Activated naive CD4-positive, alpha-beta T cell treated with anti-CD3 and anti-CD28 coated beads for 36 hours (primary cell): ENCODE measurements at regions not wholly inside any gene's neighbourhood (a gene's known extent, or its start where the extent isn't known, plus 50 kb on each side); places are given as distances from the start of the nearest gene placed in this dataset.
"Not testable (repeated sequence)": the region's sequence is repeated elsewhere in the genome, so short reads cannot be mapped to it uniquely, and the experiment has no call there.

Experiments
- CTCF ChIA-PET: fragments of 350-600 bp; sonication (Branson Sonifier 250); formaldehyde crosslinking; loops from one replicate; lab custom pipeline; 2021; ENCODE audit warnings: antibody characterized with exemption; lab: Charles Lee
- DNase-seq: peaks from one replicate; pipeline ENCODE4 v3.0.0-alpha.2; 2020
- H3K27ac Mint-ChIP-seq: one replicate; pipeline ENCODE4 v1.8.0; 2021; ENCODE audit warnings: mild to moderate bottlenecking, mixed read lengths
- H3K27me3 Mint-ChIP-seq: one replicate; pipeline ENCODE4 v1.8.0; 2021; ENCODE audit warnings: low read depth, mixed read lengths
- H3K36me3 Mint-ChIP-seq: one replicate; pipeline ENCODE4 v1.8.0; 2021; ENCODE audit warnings: low read depth, mixed read lengths
- H3K4me1 Mint-ChIP-seq: one replicate; pipeline ENCODE4 v1.8.0; 2021; ENCODE audit warnings: low read depth, mixed read lengths
- H3K4me3 Mint-ChIP-seq: one replicate; pipeline ENCODE4 v1.8.0; 2021; ENCODE audit warnings: mild to moderate bottlenecking, moderate library complexity, mixed read lengths
- H3K9me3 Mint-ChIP-seq: one replicate; pipeline ENCODE4 v1.8.0; 2021; ENCODE audit warnings: mixed read lengths
- intact Hi-C: fragments of 100-400 bp; cut with micrococcal nuclease; formaldehyde crosslinking; loops from one replicate; pipeline ENCODE4 v1.15.1; 2023

- intact Hi-C loops, H3K4me1 Mint-ChIP-seq, H3K27me3 Mint-ChIP-seq, H3K4me3 Mint-ChIP-seq, DNase-seq, H3K9me3 Mint-ChIP-seq, H3K27ac Mint-ChIP-seq, H3K36me3 Mint-ChIP-seq, CTCF ChIA-PET: not testable (repeated sequence)
Observed at GRCh38 chr10:114720023-114720422, 61.9 kb upstream of the ABLIM1 start.

GRCh38 chr10:114720685-114721278, 62.7 kb upstream of the ABLIM1 start:
- CTCF ChIA-PET: interaction anchor here (0.5 to 0.7 kb wide), 2 partner anchors 155 to 1030 kb away, joined by 3 read pairs; no protein-coding TSS in a partner anchor
- H3K4me3 Mint-ChIP-seq: no peak overlapping the region
- DNase-seq: no peak
- peaks cover 3% of the 10 kb centered on the region for H3K27me3 Mint-ChIP-seq
- intact Hi-C loops: no loop called here
- H3K27ac Mint-ChIP-seq: no peak overlapping the region
- no peaks in the 10 kb centered on the region for H3K9me3 Mint-ChIP-seq
- H3K4me1 Mint-ChIP-seq: no peaks in the 10 kb centered on the region
- H3K36me3 Mint-ChIP-seq: no peaks in the 10 kb centered on the region

GRCh38 chr10:114722136-114722535, 64.1 kb upstream of the ABLIM1 start:
- H3K27me3 Mint-ChIP-seq, CTCF ChIA-PET, H3K4me1 Mint-ChIP-seq, H3K9me3 Mint-ChIP-seq, H3K4me3 Mint-ChIP-seq, intact Hi-C loops, DNase-seq, H3K27ac Mint-ChIP-seq, H3K36me3 Mint-ChIP-seq: not testable (repeated sequence)

DNA sequence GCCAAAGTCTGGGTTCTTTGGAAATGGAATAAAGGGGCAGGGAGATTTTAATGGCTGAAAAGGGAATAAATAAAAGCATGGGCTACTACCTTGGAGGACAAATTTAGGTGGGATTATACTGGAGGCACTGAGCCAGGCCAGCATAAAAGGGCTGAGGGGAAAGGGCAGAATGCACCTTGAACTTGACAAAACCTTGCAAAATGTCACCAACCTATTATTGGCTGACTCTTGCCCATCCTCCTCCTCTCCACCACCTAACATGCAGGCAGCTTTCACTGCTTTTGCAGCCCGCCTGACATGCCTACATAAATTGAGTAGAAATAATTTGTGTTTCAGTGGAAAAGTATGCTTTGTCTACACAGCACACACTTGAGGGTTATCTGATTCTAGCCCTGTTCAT, 65.3 kb upstream of the ABLIM1 start:
- Mint-ChIP-seq H3K4me3 (no peak overlapping the region), H3K27me3 (peaks cover 3% of the 10 kb centered on the region), H3K9me3 (no peaks in the 10 kb centered on the region), H3K4me1 (no peaks in the 10 kb centered on the region), H3K36me3 (no peaks in the 10 kb centered on the region), H3K27ac (no peak overlapping the region)
- intact Hi-C loops: no loop called here
- CTCF ChIA-PET: interaction anchor here (0.5 kb wide), 1 partner anchor 1937 kb away, joined by 4 read pairs; no protein-coding TSS in a partner anchor
- no peak for DNase-seq

DNA sequence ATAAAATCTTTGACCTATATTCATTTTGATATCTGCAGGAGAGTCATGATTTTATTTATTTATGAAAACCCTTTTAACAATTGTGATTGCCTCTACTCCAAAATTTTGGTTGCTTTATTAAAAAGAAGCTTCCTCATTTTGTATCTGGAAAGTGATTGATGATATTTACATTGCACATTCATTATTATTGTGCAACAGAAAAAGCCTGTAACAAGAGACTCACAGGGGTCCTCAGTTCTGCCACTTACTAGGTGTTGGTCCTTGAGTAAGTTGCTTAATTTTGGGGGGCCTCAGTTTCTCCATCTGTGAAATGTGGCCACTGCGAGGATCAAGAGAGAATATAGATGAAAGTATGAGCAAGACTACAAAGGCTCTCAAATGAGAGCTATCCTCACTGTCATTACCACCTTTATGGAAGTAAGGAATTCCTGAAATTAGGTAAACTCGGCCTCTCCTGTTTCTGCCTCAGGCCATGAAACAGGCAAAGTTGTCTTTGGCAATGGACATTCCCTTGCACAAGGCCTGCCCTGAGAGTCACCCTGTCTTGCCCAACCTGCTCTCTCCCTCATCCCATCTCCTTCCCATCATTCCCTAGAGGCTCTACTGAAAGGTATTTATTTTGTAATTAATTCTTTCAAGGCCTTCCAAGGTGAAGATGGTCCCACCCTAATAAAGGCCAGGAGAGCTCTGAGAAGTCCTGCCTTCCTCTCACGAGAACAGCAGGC, 66.1 kb upstream of the ABLIM1 start:
- DNase-seq: no peak
- H3K4me1 Mint-ChIP-seq: no peaks in the 10 kb centered on the region
- no peak overlapping the region for H3K4me3 Mint-ChIP-seq
- CTCF ChIA-PET: interaction anchor here (0.5 kb wide), 1 partner anchor 1937 kb away, joined by 4 read pairs; no protein-coding TSS in a partner anchor
- intact Hi-C loops: no loop called here
- H3K9me3 Mint-ChIP-seq: no peaks in the 10 kb centered on the region
- H3K36me3 Mint-ChIP-seq: no peaks in the 10 kb centered on the region
- peaks cover 3% of the 10 kb centered on the region for H3K27me3 Mint-ChIP-seq
- no peak overlapping the region for H3K27ac Mint-ChIP-seq

- Mint-ChIP-seq H3K4me1 (no peaks in the 10 kb centered on the region), H3K27me3 (peaks cover 3% of the 10 kb centered on the region), H3K27ac (no peak overlapping the region), H3K4me3 (no peak overlapping the region), H3K36me3 (no peaks in the 10 kb centered on the region), H3K9me3 (no peaks in the 10 kb centered on the region)
- intact Hi-C loops: no loop called here
- CTCF ChIA-PET: no interaction called here
- DNase-seq: no peak
Observed at GRCh38 chr10:114724716-114725106, 66.6 kb upstream of the ABLIM1 start.

DNA sequence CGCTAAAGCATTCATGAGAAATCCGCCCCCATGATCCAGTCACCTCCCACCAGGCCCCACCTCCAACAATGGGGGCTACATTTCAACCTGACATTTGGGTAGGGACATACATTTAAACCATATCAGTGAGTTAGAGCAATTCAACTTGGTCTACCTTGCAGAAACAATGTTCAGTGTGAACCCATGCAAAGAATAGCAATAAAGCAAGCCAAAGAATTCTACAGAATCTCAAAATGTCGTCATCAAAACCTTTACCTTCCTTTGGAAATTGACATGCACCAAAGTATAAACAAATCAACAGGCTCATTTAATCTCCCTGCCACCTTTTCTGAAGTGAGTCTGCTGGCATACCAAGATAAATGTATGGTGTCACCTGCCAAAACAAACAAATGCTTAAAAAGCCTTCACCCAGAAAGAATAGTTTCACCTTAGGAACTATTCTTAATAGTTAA, 68.8 kb upstream of the ABLIM1 start:
- Mint-ChIP-seq H3K4me3 (no peak overlapping the region), H3K4me1 (no peaks in the 10 kb centered on the region), H3K36me3 (no peaks in the 10 kb centered on the region), H3K27ac (no peak overlapping the region), H3K9me3 (no peaks in the 10 kb centered on the region), H3K27me3 (no peaks in the 10 kb centered on the region)
- intact Hi-C loops: no loop called here
- DNase-seq: no peak
- CTCF ChIA-PET: no interaction called here

DNA sequence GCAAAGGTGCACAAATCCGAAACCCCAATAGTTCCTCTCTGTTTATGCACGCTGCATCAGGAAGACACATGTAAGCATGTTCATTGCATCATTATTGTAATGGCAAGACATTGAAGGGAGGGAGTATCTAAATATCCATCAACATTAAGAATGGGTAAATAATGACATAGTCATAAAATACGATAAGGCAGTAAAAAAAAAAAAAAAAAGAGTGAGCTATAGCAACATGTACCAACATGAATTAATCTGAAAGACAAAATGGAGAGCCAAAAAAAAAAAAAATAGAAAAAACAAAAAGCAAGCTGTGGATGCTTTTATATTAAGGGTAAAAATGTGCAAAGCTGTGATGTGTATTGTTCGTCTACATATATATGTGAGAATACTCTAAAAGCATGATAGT, 70.2 kb upstream of the ABLIM1 start:
- Mint-ChIP-seq H3K4me3 (no peak overlapping the region), H3K36me3 (no peaks in the 10 kb centered on the region), H3K27ac (no peak overlapping the region), H3K4me1 (no peaks in the 10 kb centered on the region), H3K9me3 (no peaks in the 10 kb centered on the region), H3K27me3 (no peaks in the 10 kb centered on the region)
- CTCF ChIA-PET: no interaction called here
- no peak for DNase-seq
- intact Hi-C loops: no loop called here

- no peaks in the 10 kb centered on the region for H3K36me3 Mint-ChIP-seq
- CTCF ChIA-PET: no interaction called here
- DNase-seq: no peak
- no peaks in the 10 kb centered on the region for H3K9me3 Mint-ChIP-seq
- H3K27me3 Mint-ChIP-seq: no peaks in the 10 kb centered on the region
- H3K4me3 Mint-ChIP-seq: no peak overlapping the region
- H3K27ac Mint-ChIP-seq: no peak overlapping the region
- H3K4me1 Mint-ChIP-seq: no peaks in the 10 kb centered on the region
- intact Hi-C loops: no loop called here
Observed at GRCh38 chr10:114729103-114729659, 71.1 kb upstream of the ABLIM1 start.

- Mint-ChIP-seq H3K27ac (no peak overlapping the region), H3K4me3 (no peak overlapping the region), H3K9me3 (no peaks in the 10 kb centered on the region), H3K36me3 (no peaks in the 10 kb centered on the region), H3K27me3 (no peaks in the 10 kb centered on the region), H3K4me1 (no peaks in the 10 kb centered on the region)
- no peak for DNase-seq
- CTCF ChIA-PET: interaction anchor here (0.8 to 1.1 kb wide), 2 partner anchors 177 to 427 kb away, joined by 3 read pairs; no protein-coding TSS in a partner anchor
- intact Hi-C loops: no loop called here
Observed at GRCh38 chr10:114730291-114730690, 72.2 kb upstream of the ABLIM1 start.

DNA sequence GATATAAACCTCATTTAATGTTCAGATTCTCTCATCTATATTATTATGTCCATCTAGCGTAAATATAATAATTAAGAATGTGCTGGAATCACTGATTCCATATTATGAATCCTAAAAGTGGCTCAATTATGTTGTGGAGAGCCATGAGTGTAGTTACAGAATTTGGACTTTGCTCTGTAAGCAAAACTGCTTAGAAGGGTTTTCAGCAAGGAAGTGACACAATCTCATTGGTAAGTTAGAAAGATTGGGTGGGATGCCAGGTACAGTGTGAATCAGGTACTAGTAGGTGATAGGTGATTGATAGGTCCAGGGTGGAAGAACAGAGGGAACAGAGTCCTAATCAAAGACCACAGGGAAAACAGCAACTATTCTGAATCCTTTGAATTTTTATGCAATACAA, 74.9 kb upstream of the ABLIM1 start:
- DNase-seq: no peak
- Mint-ChIP-seq H3K27me3 (peaks cover 2% of the 10 kb centered on the region), H3K36me3 (no peaks in the 10 kb centered on the region), H3K4me3 (no peak overlapping the region), H3K4me1 (no peaks in the 10 kb centered on the region), H3K27ac (no peak overlapping the region), H3K9me3 (no peaks in the 10 kb centered on the region)
- intact Hi-C loops: no loop called here
- CTCF ChIA-PET: no interaction called here

GRCh38 chr10:114735946-114736345, 77.9 kb upstream of the ABLIM1 start:
- DNase-seq: no peak
- H3K27me3 Mint-ChIP-seq: peaks cover 6% of the 10 kb centered on the region
- no peaks in the 10 kb centered on the region for H3K9me3 Mint-ChIP-seq
- intact Hi-C loops: no loop called here
- H3K4me1 Mint-ChIP-seq: no peaks in the 10 kb centered on the region
- H3K27ac Mint-ChIP-seq: no peak overlapping the region
- H3K4me3 Mint-ChIP-seq: no peak overlapping the region
- CTCF ChIA-PET: no interaction called here
- no peaks in the 10 kb centered on the region for H3K36me3 Mint-ChIP-seq
